Common myeloid progenitor, CD34-positive (primary cell): ENCODE measurements at regions not wholly inside any gene's neighbourhood (a gene's known extent, or its start where the extent isn't known, plus 50 kb on each side); places are given as distances from the start of the nearest gene placed in this dataset.
A peak's percentile ranks its signal among the peaks of the same experiment; 100 is the strongest.

Experiments used
- CTCF ChIA-PET: fragments of 350-600 bp; sonication (Branson Sonifier 250); formaldehyde crosslinking; loops from one replicate; lab custom pipeline; 2021; ENCODE audit warnings: antibody characterized with exemption; lab: Charles Lee
- POLR2A ChIA-PET: fragments of 350-600 bp; sonication (Branson Sonifier 250); formaldehyde crosslinking; loops from one replicate; lab custom pipeline; 2021; ENCODE audit warnings: antibody characterized with exemption; lab: Charles Lee
- DNase-seq, 3 donors: peaks; one replicate each; pipeline versions ENCODE4 v3.0.0 to v3.0.0-alpha.2; 2013
- H3K27ac ChIP-seq, 2 experiments: 1 replicate in 1 of 2; 2 replicates in 1 of 2; pipeline ENCODE4 v1.7.0; 2013; ENCODE audit warnings: inconsistent platforms in 2 of 2, low read length in 2 of 2, mild to moderate bottlenecking in 2 of 2, low read depth in 1 of 2, moderate library complexity in 1 of 2; ENCODE audit not compliant: severe bottlenecking in 2 of 2, insufficient read depth in 1 of 2, poor library complexity in 1 of 2
- H3K27me3 ChIP-seq, 5 experiments: replicated peaks in 2 of 5; 1 replicate in 3 of 5; 2 replicates in 2 of 5; pipeline versions ENCODE4 v1.6.1 to v1.7.0; 2013; ENCODE audit warnings: low read length in 4 of 5, mild to moderate bottlenecking in 2 of 5, moderate library complexity in 2 of 5, inconsistent platforms in 1 of 5; ENCODE audit not compliant: insufficient read depth in 5 of 5, control insufficient read depth in 4 of 5
- H3K36me3 ChIP-seq, 4 experiments: 1 replicate in 2 of 4; 2 replicates in 2 of 4; pipeline versions ENCODE4 v1.6.1 to v1.7.0; 2013; ENCODE audit warnings: low read length in 3 of 4, control low read depth in 1 of 4, mild to moderate bottlenecking in 1 of 4; ENCODE audit not compliant: control insufficient read depth in 4 of 4, insufficient read depth in 4 of 4
- H3K4me1 ChIP-seq, 4 experiments: 1 replicate in 3 of 4; 2 replicates in 1 of 4; pipeline versions ENCODE4 v1.6.1 to v1.7.1; 2013; ENCODE audit warnings: low read length in 3 of 4, mild to moderate bottlenecking in 3 of 4, control low read depth in 1 of 4, inconsistent platforms in 1 of 4, moderate library complexity in 1 of 4; ENCODE audit not compliant: control insufficient read depth in 4 of 4, insufficient read depth in 4 of 4; ENCODE audit errors: control extremely low read depth in 1 of 4
- H3K4me3 ChIP-seq, 7 experiments: 1 replicate in 4 of 7; 2 replicates in 3 of 7; pipeline versions ENCODE4 v1.5.1 to v1.7.0; 2013; ENCODE audit warnings: mild to moderate bottlenecking in 7 of 7, low read length in 6 of 7, moderate library complexity in 6 of 7, inconsistent platforms in 2 of 7, low read depth in 2 of 7, control low read depth in 1 of 7; ENCODE audit not compliant: insufficient read depth in 4 of 7, control insufficient read depth in 1 of 7; ENCODE audit errors: extremely low read depth in 1 of 7
- H3K9me3 ChIP-seq, 5 experiments: 1 replicate in 4 of 5; 2 replicates in 1 of 5; pipeline versions ENCODE4 v1.6.1 to v1.7.1; 2013; ENCODE audit warnings: low read length in 4 of 5, mild to moderate bottlenecking in 2 of 5, inconsistent platforms in 1 of 5, low read depth in 1 of 5, moderate library complexity in 1 of 5; ENCODE audit not compliant: control insufficient read depth in 4 of 5, insufficient read depth in 2 of 5; ENCODE audit errors: control extremely low read depth in 1 of 5
- WGBS: methylation state at CpG from one replicate; pipeline ENCODE4 v1.1.5; 2013; ENCODE audit not compliant: insufficient coverage; 5-methylcytosine and 5-hydroxymethylcytosine counted together

DNA sequence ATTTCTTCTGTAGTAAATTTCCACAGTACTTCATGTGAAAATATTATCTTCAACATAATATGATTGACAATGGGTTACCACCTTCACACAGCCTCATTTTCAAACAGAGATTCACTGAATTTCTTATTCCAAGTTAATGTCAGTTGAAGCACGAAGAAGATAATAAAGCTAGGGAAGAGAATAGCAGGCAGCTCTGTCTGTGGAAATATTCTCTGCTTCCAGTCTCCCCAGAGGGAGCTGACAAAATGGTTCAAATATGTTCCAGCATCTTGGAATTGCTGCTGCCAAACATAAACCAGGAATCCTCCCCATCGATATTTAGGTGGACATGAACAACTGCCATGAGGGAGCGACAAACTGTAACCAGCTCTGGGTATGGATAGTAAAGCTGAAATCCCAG, 224.8 kb downstream of the GJA1 start:
- H3K27ac ChIP-seq: no peak overlapping the region
- H3K4me1 ChIP-seq: no peaks in the 10 kb centered on the region
- no peaks in the 10 kb centered on the region for H3K9me3 ChIP-seq
- no peaks in the 10 kb centered on the region for H3K27me3 ChIP-seq
- CTCF ChIA-PET: no interaction called here
- WGBS: 95% methylated on average over 2 of the region's 3 CpGs
- POLR2A ChIA-PET: no interaction called here
- no peak overlapping the region for H3K4me3 ChIP-seq
- DNase-seq: no peak
- no peaks in the 10 kb centered on the region for H3K36me3 ChIP-seq

DNA sequence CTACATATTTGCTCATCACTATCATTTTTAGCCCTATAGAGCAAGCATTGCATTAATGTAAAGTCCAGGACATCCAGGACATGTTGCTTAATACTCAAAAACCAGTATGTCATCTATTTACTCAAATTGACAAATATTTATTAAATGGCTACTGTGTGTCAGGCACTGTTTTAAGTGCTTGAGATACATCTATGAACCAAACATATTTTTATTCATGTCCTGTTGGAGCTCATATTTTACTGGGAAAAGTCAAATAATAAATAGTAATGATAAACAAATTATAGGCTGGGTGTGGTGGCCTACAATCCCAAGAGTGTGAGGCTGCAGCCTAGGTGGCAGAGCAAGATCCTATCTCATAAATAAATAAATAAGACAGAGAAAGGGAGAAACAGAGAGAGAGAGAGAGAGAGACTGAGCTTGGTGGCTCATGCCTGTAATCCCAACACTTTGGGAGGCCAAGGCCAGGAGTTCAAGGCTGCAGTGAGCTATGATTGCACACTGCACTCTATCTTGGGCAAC, 227.9 kb downstream of the GJA1 start:
- Histone ChIP-seq H3K4me1 (no peaks in the 10 kb centered on the region), H3K9me3 (no peaks in the 10 kb centered on the region), H3K27ac (no peak overlapping the region), H3K27me3 (no peaks in the 10 kb centered on the region), H3K36me3 (no peaks in the 10 kb centered on the region), H3K4me3 (no peak overlapping the region)
- no peak for DNase-seq
- CTCF ChIA-PET: no interaction called here
- POLR2A ChIA-PET: no interaction called here

DNA sequence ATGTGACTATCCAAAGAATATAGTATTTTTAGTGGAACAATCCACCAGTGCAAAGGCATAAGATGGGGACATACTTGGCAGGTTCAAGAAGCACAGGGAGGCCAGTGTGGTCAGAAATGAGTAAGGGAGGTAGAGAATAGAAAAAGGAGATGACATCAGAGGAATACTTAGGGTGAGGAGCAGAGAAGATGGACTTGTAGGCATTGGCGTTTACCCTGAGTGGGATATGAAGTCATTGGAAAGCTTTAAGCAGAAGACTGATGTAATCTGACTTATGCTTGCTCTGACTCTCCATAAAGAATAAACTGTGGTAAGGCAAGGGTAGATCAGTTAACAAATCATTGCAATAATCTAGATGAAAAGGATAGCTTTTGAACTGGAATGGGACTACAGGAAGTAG, 228.7 kb downstream of the GJA1 start:
- no peaks in the 10 kb centered on the region for H3K36me3 ChIP-seq
- H3K9me3 ChIP-seq: no peaks in the 10 kb centered on the region
- no peaks in the 10 kb centered on the region for H3K27me3 ChIP-seq
- no peak overlapping the region for H3K27ac ChIP-seq
- 100% methylated on average over 1 of the region's 1 CpG for WGBS
- ChIA-PET POLR2A (no interaction called here), CTCF (no interaction called here)
- no peak for DNase-seq
- no peak overlapping the region for H3K4me3 ChIP-seq
- H3K4me1 ChIP-seq: no peaks in the 10 kb centered on the region

DNA sequence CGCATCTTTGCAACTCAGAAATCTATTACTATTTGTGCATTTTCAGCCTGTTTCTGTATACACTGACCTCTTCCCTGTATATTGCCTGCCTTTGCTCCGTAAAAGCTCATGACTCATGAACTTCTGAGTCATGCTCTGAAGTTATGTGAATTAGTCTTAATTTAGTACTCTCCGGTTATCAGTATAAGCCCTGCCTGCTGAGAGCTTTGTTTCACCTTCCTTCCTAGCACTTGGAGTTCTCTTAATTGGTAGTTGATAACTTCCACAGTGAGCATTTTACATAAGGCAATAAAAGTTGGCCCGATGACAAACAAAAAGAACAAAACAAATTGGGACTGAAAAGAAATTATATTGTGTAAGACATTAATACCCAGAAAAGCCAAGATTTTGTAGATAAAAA, 231.4 kb downstream of the GJA1 start:
- H3K9me3 ChIP-seq: no peaks in the 10 kb centered on the region
- no peaks in the 10 kb centered on the region for H3K4me1 ChIP-seq
- DNase-seq: peak; percentile 14 to 67 (median 58)
- 100% methylated on average over 1 of the region's 4 CpGs for WGBS
- H3K27ac ChIP-seq: no peak overlapping the region
- H3K27me3 ChIP-seq: peaks cover 0 to 2% (median 0%) of the 10 kb centered on the region in 5 experiments
- H3K36me3 ChIP-seq: no peaks in the 10 kb centered on the region
- ChIA-PET CTCF (no interaction called here), POLR2A (no interaction called here)
- H3K4me3 ChIP-seq: no peak overlapping the region

DNA sequence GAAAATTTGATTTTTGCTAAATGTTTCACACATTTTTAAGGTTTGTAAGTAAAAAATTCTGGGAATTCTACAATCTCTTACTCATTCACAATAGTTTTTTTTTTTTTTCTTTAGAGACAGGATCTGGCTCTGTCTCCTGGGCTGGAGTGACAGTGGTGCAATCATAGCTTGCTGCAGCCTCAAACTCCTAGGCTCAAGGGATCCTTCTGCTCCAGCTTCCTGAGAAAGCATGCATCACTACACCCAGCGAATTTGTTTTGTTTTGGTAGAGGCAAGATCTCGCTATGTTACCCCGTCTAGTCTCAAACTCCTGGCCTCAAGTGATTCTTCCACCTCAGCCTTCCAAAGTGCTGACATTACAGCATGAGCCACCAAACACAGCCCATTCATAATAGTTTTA, 232.8 kb downstream of the GJA1 start:
- WGBS: 93% methylated on average over 2 of the region's 3 CpGs
- H3K36me3 ChIP-seq: no peaks in the 10 kb centered on the region
- DNase-seq: no peak
- H3K27me3 ChIP-seq: peaks cover 0 to 2% (median 0%) of the 10 kb centered on the region in 5 experiments
- CTCF ChIA-PET: no interaction called here
- POLR2A ChIA-PET: no interaction called here
- no peaks in the 10 kb centered on the region for H3K9me3 ChIP-seq
- H3K4me1 ChIP-seq: no peaks in the 10 kb centered on the region
- H3K27ac ChIP-seq: no peak overlapping the region
- H3K4me3 ChIP-seq: no peak overlapping the region

DNA sequence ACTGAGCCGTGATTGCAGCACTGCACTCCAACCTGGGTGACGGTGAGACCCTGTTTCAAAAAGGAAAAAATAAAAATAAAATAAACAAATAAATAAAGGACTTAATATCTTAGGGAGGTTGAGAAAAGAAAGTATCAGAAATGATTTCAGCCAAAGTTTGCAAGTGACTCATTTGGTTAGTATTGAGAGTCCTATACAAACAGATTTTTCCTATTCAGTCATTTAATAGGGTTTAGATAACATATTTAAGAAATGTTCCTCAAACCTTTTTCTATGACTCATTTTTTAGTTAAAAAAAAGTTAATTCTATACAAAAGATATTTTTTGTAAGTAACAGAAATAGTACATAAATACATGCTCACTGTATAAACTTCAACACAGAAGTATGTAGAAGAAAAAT, 235.1 kb downstream of the GJA1 start:
- ChIA-PET POLR2A (no interaction called here), CTCF (no interaction called here)
- no peak overlapping the region for H3K27ac ChIP-seq
- WGBS: no CpG with 5 or more reads among the region's 2 CpGs
- no peaks in the 10 kb centered on the region for H3K9me3 ChIP-seq
- H3K4me3 ChIP-seq: no peak overlapping the region
- H3K36me3 ChIP-seq: no peaks in the 10 kb centered on the region
- peaks cover 0 to 4% (median 0%) of the 10 kb centered on the region in 5 experiments for H3K27me3 ChIP-seq
- H3K4me1 ChIP-seq: no peaks in the 10 kb centered on the region
- no peak for DNase-seq

DNA sequence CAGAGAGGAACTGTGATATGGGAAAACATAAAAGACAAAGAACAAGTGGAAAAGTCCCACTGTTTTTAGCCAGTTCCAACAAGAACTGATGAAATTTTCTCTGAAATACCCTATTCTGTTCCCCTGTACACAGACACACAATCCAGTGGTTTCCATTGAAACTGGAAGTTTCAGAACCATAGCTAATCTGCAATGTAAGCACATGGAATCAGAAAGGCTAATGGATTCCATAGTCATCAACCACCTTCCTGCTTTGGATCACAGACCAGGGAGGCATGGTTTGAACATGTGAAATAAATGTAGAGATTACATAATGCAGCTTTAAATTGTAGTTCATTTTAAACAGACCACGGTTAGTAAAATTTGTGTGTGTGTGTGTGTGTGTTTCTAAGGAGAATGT, 242.1 kb downstream of the GJA1 start:
- POLR2A ChIA-PET: interaction anchor here (0.6 kb wide), 1 partner anchor 45 kb away, joined by 5 read pairs; no protein-coding TSS in a partner anchor
- H3K27me3 ChIP-seq: peaks cover 0 to 1% (median 0%) of the 10 kb centered on the region in 5 experiments
- no peaks in the 10 kb centered on the region for H3K9me3 ChIP-seq
- H3K4me1 ChIP-seq: no peaks in the 10 kb centered on the region
- no peak overlapping the region for H3K4me3 ChIP-seq
- no CpG with 5 or more reads among the region's 1 CpG for WGBS
- DNase-seq: no peak
- CTCF ChIA-PET: no interaction called here
- H3K36me3 ChIP-seq: no peaks in the 10 kb centered on the region
- no peak overlapping the region for H3K27ac ChIP-seq
